Type B pancreatic cell (in vitro differentiated cells): ENCODE measurements at regions not wholly inside any gene's neighbourhood (a gene's known extent, or its start where the extent isn't known, plus 50 kb on each side); places are given as distances from the start of the nearest gene placed in this dataset.

Experiments used
- DNase-seq: peaks from one replicate; pipeline ENCODE4 v3.0.0; 2021; ENCODE audit warnings: mixed read lengths; ENCODE audit not compliant: unreplicated experiment; ENCODE audit errors: extremely low spot score
- H3K27ac Mint-ChIP-seq: 2 replicates; pipeline ENCODE4 v1.8.0; 2021; ENCODE audit warnings: mild to moderate bottlenecking, mixed read lengths
- H3K27me3 Mint-ChIP-seq: 2 replicates; pipeline ENCODE4 v1.8.0; 2021; ENCODE audit warnings: mixed read lengths
- H3K36me3 Mint-ChIP-seq: 2 replicates; pipeline ENCODE4 v1.8.0; 2021; ENCODE audit warnings: mixed read lengths
- H3K4me1 Mint-ChIP-seq: one replicate; pipeline ENCODE4 v1.8.0; 2021; ENCODE audit warnings: mixed read lengths; ENCODE audit not compliant: unreplicated experiment
- H3K4me3 Mint-ChIP-seq: 2 replicates; pipeline ENCODE4 v1.8.0; 2021; ENCODE audit warnings: mild to moderate bottlenecking, mixed read lengths
- H3K9me3 Mint-ChIP-seq: 2 replicates; pipeline ENCODE4 v1.8.0; 2021; ENCODE audit warnings: mixed read lengths
- CTCF ChIP-seq: fragments of 200-600 bp; sonication (generic); conservative IDR thresholded peaks from 2 replicates; pipeline ENCODE4 v1.5.0; 2021; ENCODE audit warnings: antibody characterized with exemption, mild to moderate bottlenecking

GRCh38 chrX:3169421-3169820 lies 128.2 kb downstream of the ARSF start:
- H3K4me3 Mint-ChIP-seq: no peak overlapping the region
- H3K27me3 Mint-ChIP-seq: peaks cover 3% of the 10 kb centered on the region

GRCh38 chrX:3167771-3168170 lies 126.5 kb downstream of the ARSF start:
- Mint-ChIP-seq H3K27ac (no peak overlapping the region), H3K4me1 (peaks cover 38% of the 10 kb centered on the region)

More at GRCh38 chrX:3169421-3169820, 128.2 kb downstream of the ARSF start:
- peaks cover 40% of the 10 kb centered on the region for H3K4me1 Mint-ChIP-seq
- DNase-seq: no peak
- no peak for TF ChIP-seq CTCF
- H3K36me3 Mint-ChIP-seq: peaks cover 7% of the 10 kb centered on the region
- no peak overlapping the region for H3K27ac Mint-ChIP-seq
- H3K9me3 Mint-ChIP-seq: peaks cover 7% of the 10 kb centered on the region

GRCh38 chrX:3166670-3167455 lies 125.6 kb downstream of the ARSF start:
- no peak for TF ChIP-seq CTCF
- H3K36me3 Mint-ChIP-seq: peaks cover 7% of the 10 kb centered on the region
- no peak overlapping the region for H3K27ac Mint-ChIP-seq
- peaks cover 10% of the 10 kb centered on the region for H3K9me3 Mint-ChIP-seq
- peaks cover 30% of the 10 kb centered on the region for H3K4me1 Mint-ChIP-seq
- peaks cover 3% of the 10 kb centered on the region for H3K27me3 Mint-ChIP-seq
- no peak for DNase-seq
- no peak overlapping the region for H3K4me3 Mint-ChIP-seq

More at GRCh38 chrX:3167771-3168170, 126.5 kb downstream of the ARSF start:
- Mint-ChIP-seq H3K9me3 (peaks cover 10% of the 10 kb centered on the region), H3K36me3 (peaks cover 7% of the 10 kb centered on the region), H3K27me3 (peaks cover 3% of the 10 kb centered on the region), H3K4me3 (no peak overlapping the region)
- TF ChIP-seq CTCF: no peak
- DNase-seq: no peak

- Mint-ChIP-seq H3K4me3 (no peak overlapping the region), H3K27me3 (no peaks in the 10 kb centered on the region)
Measured at GRCh38 chrX:3165808-3166207, 124.5 kb downstream of the ARSF start.

More at GRCh38 chrX:3165808-3166207, 124.5 kb downstream of the ARSF start:
- no peak for TF ChIP-seq CTCF
- peaks cover 13% of the 10 kb centered on the region for H3K9me3 Mint-ChIP-seq
- peaks cover 37% of the 10 kb centered on the region for H3K4me1 Mint-ChIP-seq
- no peak for DNase-seq
- no peak overlapping the region for H3K27ac Mint-ChIP-seq
- peaks cover 7% of the 10 kb centered on the region for H3K36me3 Mint-ChIP-seq
